ENCODE measurements at regions not wholly inside any gene's neighbourhood (a gene's known extent, or its start where the extent isn't known, plus 50 kb on each side); places are given as distances from the start of the nearest gene placed in this dataset.

DNA sequence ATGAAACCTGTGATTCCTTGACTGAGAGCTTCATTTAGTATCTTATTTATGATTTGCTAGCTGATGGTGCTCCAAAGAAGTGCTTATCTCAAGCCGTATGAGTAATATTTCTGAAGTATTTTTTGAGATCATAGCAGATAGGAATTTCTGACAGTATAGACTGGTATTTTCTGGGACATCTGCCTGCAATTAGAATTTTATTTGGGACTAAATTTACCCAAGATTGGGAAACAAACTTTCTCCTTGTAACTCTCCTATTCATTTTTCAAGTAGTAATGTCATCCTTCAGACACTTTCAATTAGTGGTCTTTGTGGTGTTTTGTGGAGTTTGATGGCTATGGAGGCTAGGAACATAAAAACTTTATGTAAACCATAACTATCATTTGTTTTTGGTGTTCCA lies 597.2 kb upstream of the ZP4 start:
- no peak for TF ChIP-seq EP300 (IDR thresholded peaks at IDR 0.05)
- TF ChIP-seq, protein P1, sequence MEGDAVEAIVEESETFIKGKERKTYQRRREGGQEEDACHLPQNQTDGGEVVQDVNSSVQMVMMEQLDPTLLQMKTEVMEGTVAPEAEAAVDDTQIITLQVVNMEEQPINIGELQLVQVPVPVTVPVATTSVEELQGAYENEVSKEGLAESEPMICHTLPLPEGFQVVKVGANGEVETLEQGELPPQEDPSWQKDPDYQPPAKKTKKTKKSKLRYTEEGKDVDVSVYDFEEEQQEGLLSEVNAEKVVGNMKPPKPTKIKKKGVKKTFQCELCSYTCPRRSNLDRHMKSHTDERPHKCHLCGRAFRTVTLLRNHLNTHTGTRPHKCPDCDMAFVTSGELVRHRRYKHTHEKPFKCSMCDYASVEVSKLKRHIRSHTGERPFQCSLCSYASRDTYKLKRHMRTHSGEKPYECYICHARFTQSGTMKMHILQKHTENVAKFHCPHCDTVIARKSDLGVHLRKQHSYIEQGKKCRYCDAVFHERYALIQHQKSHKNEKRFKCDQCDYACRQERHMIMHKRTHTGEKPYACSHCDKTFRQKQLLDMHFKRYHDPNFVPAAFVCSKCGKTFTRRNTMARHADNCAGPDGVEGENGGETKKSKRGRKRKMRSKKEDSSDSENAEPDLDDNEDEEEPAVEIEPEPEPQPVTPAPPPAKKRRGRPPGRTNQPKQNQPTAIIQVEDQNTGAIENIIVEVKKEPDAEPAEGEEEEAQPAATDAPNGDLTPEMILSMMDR (IDR thresholded peaks at IDR 0.05), result no peak

All from sigmoid colon (tissue), 4 donors.